HL-60 (cell line): ENCODE measurements at regions not wholly inside any gene's neighbourhood (a gene's known extent, or its start where the extent isn't known, plus 50 kb on each side); places are given as distances from the start of the nearest gene placed in this dataset.

Experiments used
- DNase-seq, 2 experiments: peaks; one replicate each; pipeline ENCODE4 v3.0.0-alpha.2; 2010 to 2020; ENCODE audit warnings: low read depth in 1 of 2, low spot score in 1 of 2
- H3K27ac ChIP-seq: fragments of 250-450 bp; sonication (Bioruptor Pico); replicated peaks from 2 replicates; pipeline ENCODE4 v1.5.1; 2020; ENCODE audit warnings: mild to moderate bottlenecking, moderate library complexity
- H3K27me3 ChIP-seq: fragments of 250-450 bp; sonication (Bioruptor Pico); 2 replicates; pipeline ENCODE4 v1.5.1; 2021; ENCODE audit warnings: mild to moderate bottlenecking, moderate library complexity; ENCODE audit not compliant: insufficient read depth, poor library complexity, severe bottlenecking
- H3K4me3 ChIP-seq: replicated peaks from 2 replicates; pipeline ENCODE4 v1.5.1; 2011; ENCODE audit warnings: mild to moderate bottlenecking, control low read depth, low read length; ENCODE audit not compliant: insufficient read depth
- GABPA ChIP-seq: IDR thresholded peaks from 2 replicates; pipeline ENCODE4 v1.6.1; 2012; ENCODE audit warnings: low read depth
- POLR2AphosphoS5 ChIP-seq: IDR thresholded peaks from 2 replicates; pipeline ENCODE4 v1.6.1; 2012; ENCODE audit warnings: low read depth
- SPI1 ChIP-seq: IDR thresholded peaks from 2 replicates; pipeline ENCODE4 v1.6.1; 2012; ENCODE audit warnings: low read depth, mild to moderate bottlenecking, borderline replicate concordance
- TF ChIP-seq, protein P1 (sequence below): IDR thresholded peaks from 2 replicates; pipeline ENCODE4 v1.6.1; 2012; ENCODE audit warnings: low read depth; ENCODE audit not compliant: insufficient replicate concordance
- TF ChIP-seq, protein P2 (sequence below): IDR thresholded peaks from one replicate; pipeline ENCODE4 v1.5.1; 2011; ENCODE audit warnings: low read length, control low read depth, inconsistent platforms; ENCODE audit not compliant: insufficient read depth

DNA sequence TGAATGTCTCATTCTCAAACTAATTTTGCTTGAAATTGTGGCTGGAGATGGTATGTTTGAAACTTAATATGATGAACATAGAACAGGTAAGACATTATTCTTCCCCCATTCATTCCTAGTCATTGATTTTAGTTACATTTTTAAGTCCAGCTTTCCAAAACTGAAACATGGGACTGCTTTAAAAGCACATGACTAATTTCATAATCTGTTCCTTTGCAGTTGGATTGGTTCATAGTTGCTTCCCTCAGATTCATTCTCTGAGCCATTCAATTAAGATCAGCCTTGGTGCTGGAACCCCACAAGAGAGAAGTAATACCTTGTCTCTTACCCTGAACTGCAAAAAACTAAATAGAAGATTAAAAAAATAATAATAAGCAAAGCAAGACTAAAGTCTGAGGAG lies 87.5 kb upstream of the TGFBR2 start:
- DNase-seq: no peak
- Histone ChIP-seq H3K27ac (no peak overlapping the region), H3K4me3 (no peak overlapping the region), H3K27me3 (no peaks in the 10 kb centered on the region)
- no peak for TF ChIP-seq GABPA
- TF ChIP-seq, protein P1, sequence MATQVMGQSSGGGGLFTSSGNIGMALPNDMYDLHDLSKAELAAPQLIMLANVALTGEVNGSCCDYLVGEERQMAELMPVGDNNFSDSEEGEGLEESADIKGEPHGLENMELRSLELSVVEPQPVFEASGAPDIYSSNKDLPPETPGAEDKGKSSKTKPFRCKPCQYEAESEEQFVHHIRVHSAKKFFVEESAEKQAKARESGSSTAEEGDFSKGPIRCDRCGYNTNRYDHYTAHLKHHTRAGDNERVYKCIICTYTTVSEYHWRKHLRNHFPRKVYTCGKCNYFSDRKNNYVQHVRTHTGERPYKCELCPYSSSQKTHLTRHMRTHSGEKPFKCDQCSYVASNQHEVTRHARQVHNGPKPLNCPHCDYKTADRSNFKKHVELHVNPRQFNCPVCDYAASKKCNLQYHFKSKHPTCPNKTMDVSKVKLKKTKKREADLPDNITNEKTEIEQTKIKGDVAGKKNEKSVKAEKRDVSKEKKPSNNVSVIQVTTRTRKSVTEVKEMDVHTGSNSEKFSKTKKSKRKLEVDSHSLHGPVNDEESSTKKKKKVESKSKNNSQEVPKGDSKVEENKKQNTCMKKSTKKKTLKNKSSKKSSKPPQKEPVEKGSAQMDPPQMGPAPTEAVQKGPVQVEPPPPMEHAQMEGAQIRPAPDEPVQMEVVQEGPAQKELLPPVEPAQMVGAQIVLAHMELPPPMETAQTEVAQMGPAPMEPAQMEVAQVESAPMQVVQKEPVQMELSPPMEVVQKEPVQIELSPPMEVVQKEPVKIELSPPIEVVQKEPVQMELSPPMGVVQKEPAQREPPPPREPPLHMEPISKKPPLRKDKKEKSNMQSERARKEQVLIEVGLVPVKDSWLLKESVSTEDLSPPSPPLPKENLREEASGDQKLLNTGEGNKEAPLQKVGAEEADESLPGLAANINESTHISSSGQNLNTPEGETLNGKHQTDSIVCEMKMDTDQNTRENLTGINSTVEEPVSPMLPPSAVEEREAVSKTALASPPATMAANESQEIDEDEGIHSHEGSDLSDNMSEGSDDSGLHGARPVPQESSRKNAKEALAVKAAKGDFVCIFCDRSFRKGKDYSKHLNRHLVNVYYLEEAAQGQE: no peak
- no peak for TF ChIP-seq SPI1
- no peak for TF ChIP-seq POLR2AphosphoS5
- TF ChIP-seq, protein P2, sequence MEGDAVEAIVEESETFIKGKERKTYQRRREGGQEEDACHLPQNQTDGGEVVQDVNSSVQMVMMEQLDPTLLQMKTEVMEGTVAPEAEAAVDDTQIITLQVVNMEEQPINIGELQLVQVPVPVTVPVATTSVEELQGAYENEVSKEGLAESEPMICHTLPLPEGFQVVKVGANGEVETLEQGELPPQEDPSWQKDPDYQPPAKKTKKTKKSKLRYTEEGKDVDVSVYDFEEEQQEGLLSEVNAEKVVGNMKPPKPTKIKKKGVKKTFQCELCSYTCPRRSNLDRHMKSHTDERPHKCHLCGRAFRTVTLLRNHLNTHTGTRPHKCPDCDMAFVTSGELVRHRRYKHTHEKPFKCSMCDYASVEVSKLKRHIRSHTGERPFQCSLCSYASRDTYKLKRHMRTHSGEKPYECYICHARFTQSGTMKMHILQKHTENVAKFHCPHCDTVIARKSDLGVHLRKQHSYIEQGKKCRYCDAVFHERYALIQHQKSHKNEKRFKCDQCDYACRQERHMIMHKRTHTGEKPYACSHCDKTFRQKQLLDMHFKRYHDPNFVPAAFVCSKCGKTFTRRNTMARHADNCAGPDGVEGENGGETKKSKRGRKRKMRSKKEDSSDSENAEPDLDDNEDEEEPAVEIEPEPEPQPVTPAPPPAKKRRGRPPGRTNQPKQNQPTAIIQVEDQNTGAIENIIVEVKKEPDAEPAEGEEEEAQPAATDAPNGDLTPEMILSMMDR: no peak

DNA sequence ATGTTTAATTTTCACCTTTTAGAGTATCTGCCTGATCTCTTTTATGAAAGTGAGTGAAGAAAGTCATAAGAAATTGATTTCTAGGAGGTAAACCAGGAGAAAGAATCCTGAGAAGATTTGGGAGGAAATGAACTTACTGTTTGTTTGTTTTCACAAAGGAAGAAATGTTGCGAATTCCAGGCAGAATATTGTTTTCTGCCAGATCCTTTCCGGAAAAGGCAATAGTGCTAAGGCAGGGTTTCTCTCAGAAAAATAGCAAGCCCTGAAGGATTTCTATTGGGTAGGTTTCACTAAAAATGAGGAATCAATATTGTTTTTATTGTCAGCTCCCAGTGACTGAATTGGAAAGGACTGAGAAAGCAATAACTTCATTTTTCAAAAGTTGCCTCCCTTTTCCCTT lies 85.7 kb upstream of the TGFBR2 start:
- H3K27ac ChIP-seq: no peak overlapping the region
- no peaks in the 10 kb centered on the region for H3K27me3 ChIP-seq
- TF ChIP-seq SPI1: no peak
- no peak for TF ChIP-seq POLR2AphosphoS5
- no peak for TF ChIP-seq GABPA
- TF ChIP-seq, protein P1: no peak
- TF ChIP-seq, protein P2: no peak
- H3K4me3 ChIP-seq: no peak overlapping the region
- DNase-seq: no peak

DNA sequence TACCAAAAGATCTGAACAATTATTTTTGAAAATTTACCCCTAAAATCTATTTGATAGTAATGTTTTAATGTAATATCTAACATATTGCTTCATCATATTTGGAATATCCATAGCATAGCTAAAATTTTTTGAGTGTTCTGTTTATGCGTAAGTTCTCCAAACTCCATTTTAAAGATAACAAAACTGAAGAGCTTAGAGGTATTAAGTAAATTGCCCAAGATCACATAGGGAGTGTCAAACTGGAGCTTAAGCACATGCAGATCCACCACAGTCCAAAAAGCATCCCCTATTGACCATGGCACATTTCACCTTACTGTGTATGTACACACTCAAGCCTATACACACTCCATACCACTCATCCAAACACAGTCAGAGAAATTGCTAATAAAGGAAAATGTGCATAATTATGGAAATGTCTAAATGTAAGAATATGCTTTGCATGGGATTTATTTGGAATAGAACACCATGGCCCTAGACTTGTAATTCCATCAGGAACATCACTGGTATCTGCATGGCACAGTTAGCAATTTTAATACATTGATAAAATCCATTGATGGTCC lies 85.2 kb upstream of the TGFBR2 start:
- H3K27me3 ChIP-seq: no peaks in the 10 kb centered on the region
- no peak for DNase-seq
- no peak overlapping the region for H3K27ac ChIP-seq
- no peak overlapping the region for H3K4me3 ChIP-seq
- TF ChIP-seq, protein P1: no peak
- TF ChIP-seq SPI1: no peak
- no peak for TF ChIP-seq POLR2AphosphoS5
- no peak for TF ChIP-seq GABPA
- TF ChIP-seq, protein P2: no peak
